ENCODE measurements at regions not wholly inside any gene's neighbourhood (a gene's known extent, or its start where the extent isn't known, plus 50 kb on each side); places are given as distances from the start of the nearest gene placed in this dataset.

- no peak for DNase-seq (ENCODE audit: low read depth in 2 of 2)
Observed at GRCh38 chr11:15584158-15584557, 469.4 kb downstream of the INSC start.

GRCh38 chr11:15585602-15586331 lies 471.0 kb downstream of the INSC start:
- DNase-seq (ENCODE audit: low read depth in 2 of 2) = no peak

- no peak for DNase-seq (ENCODE audit: low read depth in 2 of 2)
Observed at GRCh38 chr11:15586741-15587473, 472.2 kb downstream of the INSC start.

GRCh38 chr11:15589070-15589626 lies 474.4 kb downstream of the INSC start:
- DNase-seq (ENCODE audit: low read depth in 2 of 2) = no peak

- DNase-seq (ENCODE audit: low read depth in 2 of 2) = no peak
Observed at GRCh38 chr11:15590132-15590531, 475.4 kb downstream of the INSC start.

GRCh38 chr11:15591112-15591537 lies 476.4 kb downstream of the INSC start:
- DNase-seq (ENCODE audit: low read depth in 2 of 2) = no peak

- DNase-seq (ENCODE audit: low read depth in 2 of 2) = no peak
Observed at GRCh38 chr11:15594607-15595006, 479.9 kb downstream of the INSC start.

GRCh38 chr11:15599376-15599775 lies 484.7 kb downstream of the INSC start:
- no peak for DNase-seq (ENCODE audit: low read depth in 2 of 2)

GRCh38 chr11:15602047-15602446 lies 487.3 kb downstream of the INSC start:
- DNase-seq (ENCODE audit: low read depth in 2 of 2) = no peak

- no peak for DNase-seq (ENCODE audit: low read depth in 2 of 2)
Observed at GRCh38 chr11:15602785-15603567, 488.3 kb downstream of the INSC start.

- no peak for DNase-seq (ENCODE audit: low read depth in 2 of 2)
Observed at GRCh38 chr11:15605094-15605493, 490.4 kb downstream of the INSC start.

GRCh38 chr11:15607361-15608036 lies 492.8 kb downstream of the INSC start:
- no peak for DNase-seq (ENCODE audit: low read depth in 2 of 2)

- no peak for DNase-seq (ENCODE audit: low read depth in 2 of 2)
Observed at GRCh38 chr11:15609445-15609844, 494.7 kb downstream of the INSC start.

GRCh38 chr11:15610881-15611280 lies 496.2 kb downstream of the INSC start:
- no peak for DNase-seq (ENCODE audit: low read depth in 2 of 2)

GRCh38 chr11:15613251-15613650 lies 498.5 kb downstream of the INSC start:
- no peak for DNase-seq (ENCODE audit: low read depth in 2 of 2)

- DNase-seq (ENCODE audit: low read depth in 2 of 2) = no peak
Observed at GRCh38 chr11:15613789-15614188, 499.1 kb downstream of the INSC start.

GRCh38 chr11:15615398-15616096 lies 500.8 kb downstream of the INSC start:
- no peak for DNase-seq (ENCODE audit: low read depth in 2 of 2)

- DNase-seq (ENCODE audit: low read depth in 2 of 2) = no peak
Observed at GRCh38 chr11:15616130-15617105, 501.7 kb downstream of the INSC start.

- DNase-seq (ENCODE audit: low read depth in 2 of 2) = no peak
Observed at GRCh38 chr11:15617126-15617525, 502.4 kb downstream of the INSC start.

GRCh38 chr11:15618583-15619032 lies 503.9 kb downstream of the INSC start:
- no peak for DNase-seq (ENCODE audit: low read depth in 2 of 2)

Measured in fibroblast of skin of left quadriceps (primary cell).